Endothelial cell of umbilical vein (primary cell): ENCODE measurements at regions not wholly inside any gene's neighbourhood (a gene's known extent, or its start where the extent isn't known, plus 50 kb on each side); places are given as distances from the start of the nearest gene placed in this dataset.

Experiments used
- BruUV-seq: library from RNA; stranded (reverse); fragments of 400-500 nt; replicated peaks from 2 replicates; lab custom pipeline; 2021; lab: Mats Ljungman, UMichigan
- CTCF ChIA-PET: fragments of 300-600, 350-600 bp; sonication (Branson Sonifier 250); formaldehyde crosslinking; loops from one replicate; lab custom pipeline; 2021; ENCODE audit warnings: antibody characterized with exemption, inconsistent platforms; lab: Charles Lee
- POLR2A ChIA-PET: fragments of 300-600, 350-600 bp; sonication (Branson Sonifier 250); formaldehyde crosslinking; loops from one replicate; lab custom pipeline; 2021; ENCODE audit warnings: antibody characterized with exemption, inconsistent platforms; lab: Charles Lee
- DNase-seq: peaks from one replicate; pipeline ENCODE4 v3.0.0-alpha.2; 2011; ENCODE audit warnings: low read depth, low spot score
- FAIRE-seq: peaks from 2 replicates; lab custom pipeline; 2011; peaks lifted over from hg19 to GRCh38; lab: Jason Lieb, UNC
- H2AFZ ChIP-seq: 2 replicates; pipeline ENCODE4 v1.6.0; 2012; ENCODE audit warnings: low read depth, low read length, control low read depth, inconsistent platforms
- H3K27ac ChIP-seq: 2 replicates; pipeline ENCODE4 v1.5.1; 2011; ENCODE audit warnings: low read depth, mild to moderate bottlenecking, control low read depth, low read length, moderate library complexity; ENCODE audit not compliant: insufficient read depth
- H3K27me3 ChIP-seq, 2 experiments: 2 replicates each; pipeline versions ENCODE4 v1.6.0 to v1.6.1; 2011; ENCODE audit warnings: low read length in 2 of 2, mixed read lengths in 1 of 2; ENCODE audit not compliant: control insufficient read depth in 2 of 2, insufficient read depth in 2 of 2
- H3K36me3 ChIP-seq, 2 experiments: 2 replicates in 1 of 2; 3 replicates in 1 of 2; pipeline ENCODE4 v1.5.1; 2011; ENCODE audit warnings: low read length in 2 of 2, mild to moderate bottlenecking in 1 of 2, moderate library complexity in 1 of 2; ENCODE audit not compliant: control insufficient read depth in 2 of 2, insufficient read depth in 2 of 2; ENCODE audit errors: extremely low read depth in 1 of 2
- H3K4me1 ChIP-seq: 3 replicates; pipeline ENCODE4 v1.5.1; 2011; ENCODE audit warnings: mild to moderate bottlenecking, low read length; ENCODE audit not compliant: control insufficient read depth, insufficient read depth; ENCODE audit errors: extremely low read depth
- H3K4me2 ChIP-seq: 2 replicates; pipeline ENCODE4 v1.6.1; 2011; ENCODE audit warnings: low read length, control low read depth, mixed read lengths; ENCODE audit not compliant: insufficient read depth
- H3K4me3 ChIP-seq, 3 experiments: fragments of 200-600 bp in 1 of 3; sonication (generic), shearing (Covaris generic) in 1 of 3; replicated peaks in 1 of 3; 2 replicates each; pipeline ENCODE4 v1.5.1; 2011 to 2016; ENCODE audit warnings: control low read depth in 3 of 3, low read length in 3 of 3, mild to moderate bottlenecking in 2 of 3, inconsistent platforms in 1 of 3, low read depth in 1 of 3, moderate library complexity in 1 of 3; ENCODE audit not compliant: insufficient read depth in 1 of 3
- H3K79me2 ChIP-seq: 2 replicates; pipeline ENCODE4 v1.6.0; 2012; ENCODE audit warnings: low read length, inconsistent platforms; ENCODE audit not compliant: control insufficient read depth, insufficient read depth
- H3K9ac ChIP-seq: replicated peaks from 2 replicates; pipeline ENCODE3; 2011; ENCODE audit warnings: low read length, control low read depth; ENCODE audit not compliant: insufficient read depth; ENCODE audit errors: extremely low read depth
- H3K9me1 ChIP-seq: replicated peaks from 3 replicates; pipeline ENCODE4 v1.6.0; 2011; ENCODE audit warnings: mild to moderate bottlenecking, low read length; ENCODE audit not compliant: control insufficient read depth, insufficient read depth; ENCODE audit errors: extremely low read depth
- H3K9me3 ChIP-seq: replicated peaks from 2 replicates; pipeline ENCODE4 v1.5.1; 2012; ENCODE audit warnings: low read length, inconsistent platforms; ENCODE audit not compliant: control insufficient read depth, insufficient read depth
- H4K20me1 ChIP-seq: replicated peaks from 2 replicates; pipeline ENCODE3; 2011; ENCODE audit warnings: mild to moderate bottlenecking, low read length; ENCODE audit not compliant: control insufficient read depth, insufficient read depth; ENCODE audit errors: extremely low read depth
- CTCF ChIP-seq, 2 donors: IDR thresholded peaks; 1 replicate in 1 of 2; 2 replicates in 1 of 2; pipeline ENCODE4 v1.5.1; 2011; ENCODE audit warnings: low read length in 2 of 2, mild to moderate bottlenecking in 2 of 2, moderate library complexity in 2 of 2, control low read depth in 1 of 2, inconsistent platforms in 1 of 2, low read depth in 1 of 2; ENCODE audit not compliant: insufficient read depth in 1 of 2; ENCODE audit errors: extremely low read depth in 1 of 2
- EZH2 ChIP-seq: IDR thresholded peaks from 2 replicates; pipeline ENCODE4 v1.6.1; 2012; ENCODE audit warnings: borderline replicate concordance, low read depth, mild to moderate bottlenecking, moderate library complexity, low read length, inconsistent platforms; ENCODE audit not compliant: severe bottlenecking
- FOS ChIP-seq: IDR thresholded peaks from 2 replicates; pipeline ENCODE4 v1.6.1; 2011; ENCODE audit warnings: mild to moderate bottlenecking, low read length, moderate library complexity, borderline replicate concordance; ENCODE audit not compliant: insufficient read depth
- GATA2 ChIP-seq: IDR thresholded peaks from 2 replicates; pipeline ENCODE4 v1.7.0; 2011; ENCODE audit warnings: low read depth, mild to moderate bottlenecking, moderate library complexity, mixed read lengths, low read length; ENCODE audit not compliant: insufficient read length, insufficient read depth
- JUN ChIP-seq: IDR thresholded peaks from 2 replicates; pipeline ENCODE4 v1.6.1; 2011; ENCODE audit warnings: borderline replicate concordance, low read depth; ENCODE audit not compliant: insufficient read length, insufficient read depth
- MAX ChIP-seq: IDR thresholded peaks from 2 replicates; pipeline ENCODE4 v1.6.1; 2011; ENCODE audit not compliant: insufficient read depth, insufficient read length
- MYC ChIP-seq: IDR thresholded peaks from one replicate; pipeline ENCODE4 v1.6.1; 2011; ENCODE audit warnings: mild to moderate bottlenecking, low read depth, low read length
- POLR2A ChIP-seq: IDR thresholded peaks from 2 replicates; pipeline ENCODE4 v1.6.1; 2012; ENCODE audit warnings: low read depth, mild to moderate bottlenecking, control low read depth, low read length
- POLR2AphosphoS5 ChIP-seq: IDR thresholded peaks from 2 replicates; pipeline ENCODE4 v1.6.1; 2012; ENCODE audit warnings: low read depth, mild to moderate bottlenecking, control low read depth, low read length, moderate library complexity; ENCODE audit not compliant: insufficient read depth
- dilution Hi-C: fragments of 300-500 bp; cut with MboI; formaldehyde crosslinking; loops from one replicate; pipeline ENCODE4 v1.15.0; 2019; ENCODE audit warnings: low sequenced_read_pairs; ENCODE audit not compliant: extremely low pct_ligation_motif_present
- intact Hi-C: fragments of 100-400 bp; cut with micrococcal nuclease; formaldehyde crosslinking; loops from one replicate; pipeline ENCODE4 v1.10.0; 2022

- TF ChIP-seq MAX (no peak), MYC (no peak), FOS (no peak), CTCF (IDR thresholded peaks at IDR 0.05; ENCODE audit: extremely low read depth in 1 of 2, insufficient read depth in 1 of 2, low read depth in 1 of 2, low read length in 2 of 2) (no peak), EZH2 (no peak), JUN (no peak), POLR2AphosphoS5 (no peak), GATA2 (no peak), POLR2A (no peak)
- BruUV-seq, result no TSS peak
- FAIRE-seq (no peak), DNase-seq (no peak)
- no peaks in the 10 kb centered on the region for H3K79me2 ChIP-seq
- H3K4me2 ChIP-seq, result no peak overlapping the region
- H3K4me3 ChIP-seq, result no peak overlapping the region
- ChIA-PET CTCF (no interaction called here), POLR2A (no interaction called here)
- H3K9me1 ChIP-seq, result no peaks in the 10 kb centered on the region
- H3K36me3 ChIP-seq, result no peaks in the 10 kb centered on the region
- H3K9me3 ChIP-seq, result no peaks in the 10 kb centered on the region
- no peaks in the 10 kb centered on the region for H3K27me3 ChIP-seq
- H2AFZ ChIP-seq, result no peak overlapping the region
- no peak overlapping the region for H3K9ac ChIP-seq
- intact Hi-C loops (no loop called here), dilution Hi-C loops (no loop called here)
- H4K20me1 ChIP-seq, result no peaks in the 10 kb centered on the region
- no peak overlapping the region for H3K27ac ChIP-seq
- H3K4me1 ChIP-seq, result no peaks in the 10 kb centered on the region
Observed at GRCh38 chrX:78378476-78379115, 51.2 kb upstream of the CYSLTR1 start.
